Astrocyte (in vitro differentiated cells and primary cell): ENCODE measurements at regions not wholly inside any gene's neighbourhood (a gene's known extent, or its start where the extent isn't known, plus 50 kb on each side); places are given as distances from the start of the nearest gene placed in this dataset.

Source experiments
- DNase-seq: peaks from one replicate; pipeline ENCODE4 v3.0.0-alpha.2; 2010; ENCODE audit warnings: low read depth
- FAIRE-seq: peaks from 2 replicates; lab custom pipeline; 2011; peaks lifted over from hg19 to GRCh38; lab: Jason Lieb, UNC
- H2AFZ ChIP-seq: 2 replicates; pipeline ENCODE4 v1.6.0; 2012; ENCODE audit warnings: low read depth, low read length, inconsistent platforms
- H3K27ac ChIP-seq: 2 replicates; pipeline ENCODE4 v1.5.1; 2011; ENCODE audit warnings: low read depth, low read length, inconsistent platforms
- H3K27me3 ChIP-seq: 2 replicates; pipeline ENCODE4 v1.6.0; 2011; ENCODE audit warnings: low read length, inconsistent platforms; ENCODE audit not compliant: insufficient read depth
- H3K36me3 ChIP-seq: 2 replicates; pipeline ENCODE4 v1.5.1; 2011; ENCODE audit warnings: low read length, inconsistent platforms; ENCODE audit not compliant: insufficient read depth
- H3K4me1 ChIP-seq: 2 replicates; pipeline ENCODE4 v1.5.1; 2011; ENCODE audit warnings: low read length, inconsistent platforms; ENCODE audit not compliant: insufficient read depth
- H3K4me2 ChIP-seq: 2 replicates; pipeline ENCODE4 v1.6.0; 2012; ENCODE audit warnings: low read length, inconsistent platforms
- H3K4me3 ChIP-seq: 2 replicates; pipeline ENCODE4 v1.5.1; 2011; ENCODE audit warnings: low read depth, mild to moderate bottlenecking, low read length, inconsistent platforms; ENCODE audit not compliant: insufficient read depth
- H3K79me2 ChIP-seq: 2 replicates; pipeline ENCODE4 v1.6.0; 2012; ENCODE audit warnings: mild to moderate bottlenecking, low read length, inconsistent platforms; ENCODE audit not compliant: insufficient read depth
- H3K9ac ChIP-seq: 2 replicates; pipeline ENCODE4 v1.6.0; 2012; ENCODE audit warnings: mild to moderate bottlenecking, low read length, inconsistent platforms
- H3K9me3 ChIP-seq: 2 replicates; pipeline ENCODE4 v1.5.1; 2012; ENCODE audit warnings: low read depth, mild to moderate bottlenecking, low read length, inconsistent platforms; ENCODE audit not compliant: insufficient read depth
- H4K20me1 ChIP-seq: 2 replicates; pipeline ENCODE4 v1.6.0; 2012; ENCODE audit warnings: low read length, inconsistent platforms; ENCODE audit not compliant: insufficient read depth
- H3K27ac Mint-ChIP-seq: one replicate; pipeline ENCODE4 v1.8.0; 2021; ENCODE audit warnings: mild to moderate bottlenecking, mixed read lengths; ENCODE audit not compliant: unreplicated experiment
- H3K27me3 Mint-ChIP-seq: one replicate; pipeline ENCODE4 v1.8.0; 2021; ENCODE audit warnings: low read depth, mixed read lengths; ENCODE audit not compliant: unreplicated experiment
- H3K36me3 Mint-ChIP-seq: one replicate; pipeline ENCODE4 v1.8.0; 2021; ENCODE audit warnings: low read depth, mixed read lengths; ENCODE audit not compliant: unreplicated experiment
- H3K4me1 Mint-ChIP-seq: one replicate; pipeline ENCODE4 v1.8.0; 2021; ENCODE audit warnings: low read depth, mixed read lengths; ENCODE audit not compliant: unreplicated experiment
- H3K4me3 Mint-ChIP-seq: one replicate; pipeline ENCODE4 v1.8.0; 2021; ENCODE audit warnings: mild to moderate bottlenecking, moderate library complexity, mixed read lengths; ENCODE audit not compliant: unreplicated experiment
- H3K9me3 Mint-ChIP-seq: one replicate; pipeline ENCODE4 v1.8.0; 2021; ENCODE audit warnings: mild to moderate bottlenecking, mixed read lengths; ENCODE audit not compliant: unreplicated experiment
- CTCF ChIP-seq: IDR thresholded peaks from 2 replicates; pipeline ENCODE4 v1.5.1; 2011; ENCODE audit warnings: low read depth, mild to moderate bottlenecking, inconsistent platforms, low read length, moderate library complexity; ENCODE audit not compliant: insufficient read depth
- EZH2 ChIP-seq: IDR thresholded peaks from 2 replicates; pipeline ENCODE4 v1.6.1; 2012; ENCODE audit warnings: mild to moderate bottlenecking, low read length, inconsistent platforms; ENCODE audit not compliant: insufficient read depth

- Histone ChIP-seq H3K36me3 (no peaks in the 10 kb centered on the region), H3K27ac (no peak overlapping the region), H3K9me3 (no peaks in the 10 kb centered on the region), H2AFZ (no peak overlapping the region), H3K4me1 (no peaks in the 10 kb centered on the region), H3K4me3 (no peak overlapping the region), H3K4me2 (no peak overlapping the region), H4K20me1 (no peaks in the 10 kb centered on the region), H3K9ac (no peak overlapping the region), H3K79me2 (no peaks in the 10 kb centered on the region), H3K27me3 (peaks cover 2% of the 10 kb centered on the region)
- FAIRE-seq (no peak), DNase-seq (no peak)
- Mint-ChIP-seq H3K36me3 (no peaks in the 10 kb centered on the region), H3K27ac (no peak overlapping the region), H3K4me3 (no peak overlapping the region), H3K4me1 (peaks cover 1% of the 10 kb centered on the region), H3K9me3 (no peaks in the 10 kb centered on the region), H3K27me3 (peaks cover 14% of the 10 kb centered on the region)
- TF ChIP-seq EZH2 (no peak), CTCF (no peak)
Observed at GRCh38 chr7:36010656-36011587, 142.1 kb upstream of the EEPD1 start.

- FAIRE-seq (no peak), DNase-seq (no peak)
- Mint-ChIP-seq H3K36me3 (no peaks in the 10 kb centered on the region), H3K27me3 (peaks cover 14% of the 10 kb centered on the region), H3K4me1 (peaks cover 2% of the 10 kb centered on the region), H3K9me3 (no peaks in the 10 kb centered on the region), H3K4me3 (no peak overlapping the region), H3K27ac (no peak overlapping the region)
- H3K4me1 ChIP-seq: no peaks in the 10 kb centered on the region
- no peak overlapping the region for H3K4me3 ChIP-seq
- TF ChIP-seq EZH2 (no peak), CTCF (no peak)
- H3K79me2 ChIP-seq: no peaks in the 10 kb centered on the region
- no peak overlapping the region for H3K9ac ChIP-seq
- H3K27me3 ChIP-seq: peaks cover 2% of the 10 kb centered on the region
- no peaks in the 10 kb centered on the region for H3K9me3 ChIP-seq
- H3K4me2 ChIP-seq: no peak overlapping the region
- H4K20me1 ChIP-seq: no peaks in the 10 kb centered on the region
- H3K27ac ChIP-seq: no peak overlapping the region
- H2AFZ ChIP-seq: no peak overlapping the region
- no peaks in the 10 kb centered on the region for H3K36me3 ChIP-seq
Observed at GRCh38 chr7:36011588-36011965, 141.5 kb upstream of the EEPD1 start.
